GM21390 (cell line): ENCODE measurements at regions not wholly inside any gene's neighbourhood (a gene's known extent, or its start where the extent isn't known, plus 50 kb on each side); places are given as distances from the start of the nearest gene placed in this dataset.

ENCODE experiments used
- ATAC-seq: cut with Tn5 transposase; IDR thresholded peaks from one replicate; pipeline ENCODE4 v1.9.1; 2021; ENCODE audit not compliant: unreplicated experiment

- no peak for ATAC-seq
Measured at GRCh38 chr1:96340686-96341085, 380.9 kb upstream of the PTBP2 start.

- no peak for ATAC-seq
Measured at GRCh38 chr1:96346719-96347118, 374.9 kb upstream of the PTBP2 start.

- no peak for ATAC-seq
Measured at GRCh38 chr1:96349896-96350295, 371.7 kb upstream of the PTBP2 start.

GRCh38 chr1:96352733-96353132, 368.9 kb upstream of the PTBP2 start:
- no peak for ATAC-seq

- no peak for ATAC-seq
Measured at GRCh38 chr1:96355521-96355920, 366.1 kb upstream of the PTBP2 start.

GRCh38 chr1:96355961-96356360, 365.6 kb upstream of the PTBP2 start:
- ATAC-seq, result no peak

- no peak for ATAC-seq
Measured at GRCh38 chr1:96357141-96357765, 364.3 kb upstream of the PTBP2 start.

- ATAC-seq, result no peak
Measured at GRCh38 chr1:96358057-96358456, 363.5 kb upstream of the PTBP2 start.

- no peak for ATAC-seq
Measured at GRCh38 chr1:96360036-96360795, 361.4 kb upstream of the PTBP2 start.

- ATAC-seq, result no peak
Measured at GRCh38 chr1:96361271-96361856, 360.2 kb upstream of the PTBP2 start.

- no peak for ATAC-seq
Measured at GRCh38 chr1:96361961-96362360, 359.6 kb upstream of the PTBP2 start.

GRCh38 chr1:96362623-96363022, 359.0 kb upstream of the PTBP2 start:
- peak; percentile 68 for ATAC-seq

GRCh38 chr1:96363826-96364225, 357.8 kb upstream of the PTBP2 start:
- ATAC-seq, result no peak

- ATAC-seq, result no peak
Measured at GRCh38 chr1:96364576-96364975, 357.0 kb upstream of the PTBP2 start.

GRCh38 chr1:96365076-96365475, 356.5 kb upstream of the PTBP2 start:
- ATAC-seq, result no peak

- no peak for ATAC-seq
Measured at GRCh38 chr1:96365596-96366390, 355.8 kb upstream of the PTBP2 start.

- no peak for ATAC-seq
Measured at GRCh38 chr1:96366516-96366915, 355.1 kb upstream of the PTBP2 start.

- no peak for ATAC-seq
Measured at GRCh38 chr1:96367791-96368190, 353.8 kb upstream of the PTBP2 start.

GRCh38 chr1:96370757-96371156, 350.8 kb upstream of the PTBP2 start:
- ATAC-seq, result no peak

GRCh38 chr1:96372881-96373280, 348.7 kb upstream of the PTBP2 start:
- no peak for ATAC-seq

GRCh38 chr1:96374076-96374762, 347.4 kb upstream of the PTBP2 start:
- ATAC-seq, result no peak
